ENCODE measurements at regions not wholly inside any gene's neighbourhood (a gene's known extent, or its start where the extent isn't known, plus 50 kb on each side); places are given as distances from the start of the nearest gene placed in this dataset.
"Not testable (repeated sequence)": the region's sequence is repeated elsewhere in the genome, so short reads cannot be mapped to it uniquely, and the experiment has no call there.

DNA sequence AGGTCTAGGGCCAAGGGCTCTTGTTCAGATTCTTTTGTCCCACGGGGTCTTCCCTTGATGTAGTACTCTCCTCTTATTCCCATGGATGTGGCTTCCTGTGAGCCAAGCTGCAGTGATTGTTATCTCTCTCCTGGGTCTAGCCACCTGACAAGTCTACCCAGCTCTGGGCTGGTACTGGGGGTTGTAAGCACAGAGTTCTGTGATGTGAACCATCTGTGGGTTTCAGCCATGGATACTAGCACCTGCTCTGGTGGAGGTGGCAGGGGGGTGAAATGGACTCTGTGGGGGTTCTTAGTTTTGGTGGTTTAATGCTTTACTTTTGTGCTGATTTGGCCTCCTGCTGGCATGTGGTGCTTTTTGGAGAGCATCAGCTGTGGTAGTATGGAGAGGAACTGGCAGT is 350.8 kb downstream of the DNAJB9 start:
- no peaks in the 10 kb centered on the region for H3K4me1 Mint-ChIP-seq
- no peaks in the 10 kb centered on the region for H3K27me3 Mint-ChIP-seq
- CTCF ChIA-PET: no interaction called here
- peaks cover 15% of the 10 kb centered on the region for H3K9me3 Mint-ChIP-seq
- no peak overlapping the region for H3K27ac Mint-ChIP-seq
- intact Hi-C loops (cut with micrococcal nuclease): no loop called here
- ATAC-seq (ENCODE audit: low read depth): no peak
- POLR2A ChIA-PET: no interaction called here
- H3K4me3 Mint-ChIP-seq: no peak overlapping the region
- TF ChIP-seq, protein P1, sequence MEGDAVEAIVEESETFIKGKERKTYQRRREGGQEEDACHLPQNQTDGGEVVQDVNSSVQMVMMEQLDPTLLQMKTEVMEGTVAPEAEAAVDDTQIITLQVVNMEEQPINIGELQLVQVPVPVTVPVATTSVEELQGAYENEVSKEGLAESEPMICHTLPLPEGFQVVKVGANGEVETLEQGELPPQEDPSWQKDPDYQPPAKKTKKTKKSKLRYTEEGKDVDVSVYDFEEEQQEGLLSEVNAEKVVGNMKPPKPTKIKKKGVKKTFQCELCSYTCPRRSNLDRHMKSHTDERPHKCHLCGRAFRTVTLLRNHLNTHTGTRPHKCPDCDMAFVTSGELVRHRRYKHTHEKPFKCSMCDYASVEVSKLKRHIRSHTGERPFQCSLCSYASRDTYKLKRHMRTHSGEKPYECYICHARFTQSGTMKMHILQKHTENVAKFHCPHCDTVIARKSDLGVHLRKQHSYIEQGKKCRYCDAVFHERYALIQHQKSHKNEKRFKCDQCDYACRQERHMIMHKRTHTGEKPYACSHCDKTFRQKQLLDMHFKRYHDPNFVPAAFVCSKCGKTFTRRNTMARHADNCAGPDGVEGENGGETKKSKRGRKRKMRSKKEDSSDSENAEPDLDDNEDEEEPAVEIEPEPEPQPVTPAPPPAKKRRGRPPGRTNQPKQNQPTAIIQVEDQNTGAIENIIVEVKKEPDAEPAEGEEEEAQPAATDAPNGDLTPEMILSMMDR (IDR thresholded peaks at IDR 0.05): no peak
- no peak for DNase-seq
- no peaks in the 10 kb centered on the region for H3K36me3 Mint-ChIP-seq (ENCODE audit: low read depth)

- H3K36me3 Mint-ChIP-seq (ENCODE audit: low read depth); CTCF ChIA-PET; H3K27ac Mint-ChIP-seq; H3K4me1 Mint-ChIP-seq; DNase-seq; intact Hi-C loops (cut with micrococcal nuclease); H3K4me3 Mint-ChIP-seq; H3K27me3 Mint-ChIP-seq; POLR2A ChIA-PET; H3K9me3 Mint-ChIP-seq; ATAC-seq (ENCODE audit: low read depth): not testable (repeated sequence)
Measured at GRCh38 chr7:108943048-108943447, 373.4 kb downstream of the DNAJB9 start.

- TF ChIP-seq, protein P1 (IDR thresholded peaks at IDR 0.05): no peak
- CTCF ChIA-PET: no interaction called here
- Mint-ChIP-seq H3K4me1 (no peaks in the 10 kb centered on the region), H3K9me3 (peaks cover 9% of the 10 kb centered on the region), H3K36me3 (ENCODE audit: low read depth) (no peaks in the 10 kb centered on the region), H3K4me3 (no peak overlapping the region), H3K27ac (no peak overlapping the region), H3K27me3 (no peaks in the 10 kb centered on the region)
- intact Hi-C loops (cut with micrococcal nuclease): no loop called here
- no peak for DNase-seq
- POLR2A ChIA-PET: no interaction called here
- ATAC-seq (ENCODE audit: low read depth): no peak
Measured at GRCh38 chr7:108947526-108947925, 377.9 kb downstream of the DNAJB9 start.

DNA sequence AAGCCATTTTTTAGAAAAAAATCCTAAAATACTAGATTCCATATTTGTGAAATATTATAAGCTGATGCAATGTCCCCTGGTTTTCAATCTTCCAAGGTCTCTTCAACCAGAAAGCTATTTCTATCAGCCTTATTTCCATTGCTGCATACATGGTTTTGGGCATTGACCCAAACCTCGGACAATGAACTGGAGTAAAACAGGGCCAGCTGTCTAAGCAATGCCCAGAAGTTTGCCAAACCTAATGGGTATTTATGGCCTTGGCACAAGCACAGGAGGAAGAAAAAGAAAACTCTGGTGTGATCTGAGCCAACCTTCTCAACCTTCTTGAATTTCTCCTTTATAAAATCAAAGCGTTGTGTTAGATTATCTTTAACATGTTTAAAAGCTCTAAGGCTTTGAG is 402.3 kb downstream of the DNAJB9 start:
- Mint-ChIP-seq H3K27ac (no peak overlapping the region), H3K9me3 (no peaks in the 10 kb centered on the region), H3K27me3 (no peaks in the 10 kb centered on the region), H3K4me3 (no peak overlapping the region), H3K4me1 (no peaks in the 10 kb centered on the region), H3K36me3 (ENCODE audit: low read depth) (no peaks in the 10 kb centered on the region)
- intact Hi-C loops (cut with micrococcal nuclease): no loop called here
- TF ChIP-seq, protein P1 (IDR thresholded peaks at IDR 0.05): no peak
- POLR2A ChIA-PET: no interaction called here
- CTCF ChIA-PET: no interaction called here
- DNase-seq: no peak
- no peak for ATAC-seq (ENCODE audit: low read depth)

DNA sequence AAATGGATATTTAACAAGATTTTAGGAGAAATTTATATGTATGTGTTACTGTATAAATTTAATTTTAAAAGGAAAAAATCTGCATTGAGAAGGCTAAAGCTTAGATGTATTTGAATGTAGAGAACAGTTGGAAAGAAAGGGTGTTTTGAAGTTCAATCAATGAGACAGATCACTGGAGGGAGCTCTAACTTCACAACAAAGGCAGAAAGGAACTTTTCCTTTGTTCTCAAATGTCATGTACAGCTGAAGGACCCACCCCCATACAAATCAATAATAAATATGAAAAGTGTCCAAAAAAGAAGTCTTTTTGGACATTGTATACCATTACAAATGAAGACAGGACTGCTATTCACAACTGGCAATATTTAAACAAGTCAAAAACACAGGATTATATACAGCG is 403.4 kb downstream of the DNAJB9 start:
- POLR2A ChIA-PET: no interaction called here

GRCh38 chr7:108974641-108975040 is 405.0 kb downstream of the DNAJB9 start:
- ATAC-seq (ENCODE audit: low read depth): no peak
- intact Hi-C loops (cut with micrococcal nuclease): no loop called here
- ChIA-PET POLR2A (no interaction called here), CTCF (no interaction called here)
- TF ChIP-seq, protein P1 (IDR thresholded peaks at IDR 0.05): no peak
- Mint-ChIP-seq H3K27me3 (no peaks in the 10 kb centered on the region), H3K4me3 (no peak overlapping the region), H3K9me3 (peaks cover 4% of the 10 kb centered on the region), H3K4me1 (no peaks in the 10 kb centered on the region), H3K36me3 (ENCODE audit: low read depth) (no peaks in the 10 kb centered on the region), H3K27ac (no peak overlapping the region)
- no peak for DNase-seq

More for the DNA sequence above, 403.4 kb downstream of the DNAJB9 start:
- TF ChIP-seq, protein P1 (IDR thresholded peaks at IDR 0.05): no peak
- no peak overlapping the region for H3K4me3 Mint-ChIP-seq
- CTCF ChIA-PET: no interaction called here
- H3K27me3 Mint-ChIP-seq: no peaks in the 10 kb centered on the region
- DNase-seq (no peak), ATAC-seq (ENCODE audit: low read depth) (no peak)
- H3K9me3 Mint-ChIP-seq: peaks cover 2% of the 10 kb centered on the region
- no peaks in the 10 kb centered on the region for H3K36me3 Mint-ChIP-seq (ENCODE audit: low read depth)
- intact Hi-C loops (cut with micrococcal nuclease): no loop called here
- no peak overlapping the region for H3K27ac Mint-ChIP-seq
- H3K4me1 Mint-ChIP-seq: no peaks in the 10 kb centered on the region
